B cell (primary cell): ENCODE measurements at regions not wholly inside any gene's neighbourhood (a gene's known extent, or its start where the extent isn't known, plus 50 kb on each side); places are given as distances from the start of the nearest gene placed in this dataset.

Source experiments
- ATAC-seq: fragments of 200-7000 bp; cut with Tn5 transposase; one replicate; pipeline ENCODE4 v1.10.0; 2021; ENCODE audit warnings: low read depth, mild to moderate bottlenecking, moderate number of reproducible peaks, moderate library complexity
- CTCF ChIA-PET: fragments of 350-600 bp; sonication (Branson Sonifier 250); formaldehyde crosslinking; loops from one replicate; lab custom pipeline; 2021; ENCODE audit warnings: antibody characterized with exemption, inconsistent platforms; lab: Charles Lee
- POLR2A ChIA-PET: fragments of 350-600 bp; sonication (Branson Sonifier 250); formaldehyde crosslinking; loops from one replicate; lab custom pipeline; 2021; ENCODE audit warnings: antibody characterized with exemption; lab: Charles Lee
- DNase-seq: peaks from one replicate; pipeline ENCODE4 v3.0.0; 2013
- H2AFZ ChIP-seq: 2 replicates; pipeline ENCODE4 v1.6.1; 2012; ENCODE audit warnings: mild to moderate bottlenecking, low read depth, low read length; ENCODE audit not compliant: insufficient read depth, poor library complexity, severe bottlenecking
- H3K27ac ChIP-seq, 2 donors: 1 replicate in 1 of 2; 2 replicates in 1 of 2; pipeline ENCODE4 v1.5.1; 2012 to 2013; ENCODE audit warnings: low read length in 2 of 2, mild to moderate bottlenecking in 2 of 2, moderate library complexity in 1 of 2
- H3K27me3 ChIP-seq, 4 experiments: fragments of 200-600 bp in 1 of 4; sonication (generic) in 1 of 4; replicated peaks in 1 of 4; 1 replicate in 2 of 4; 2 replicates in 2 of 4; pipeline versions ENCODE4 v1.6.1 to v1.7.0; 2013 to 2016; ENCODE audit warnings: low read length in 3 of 4, mild to moderate bottlenecking in 2 of 4, mixed read lengths in 1 of 4, moderate library complexity in 1 of 4; ENCODE audit not compliant: insufficient read depth in 4 of 4, control insufficient read depth in 3 of 4; ENCODE audit errors: control extremely low read depth in 1 of 4
- H3K36me3 ChIP-seq, 2 experiments: replicated peaks in 1 of 2; 1 replicate in 1 of 2; 2 replicates in 1 of 2; pipeline versions ENCODE4 v1.6.1 to v1.7.1; 2013; ENCODE audit warnings: low read length in 1 of 2; ENCODE audit not compliant: insufficient read depth in 2 of 2, control insufficient read depth in 1 of 2; ENCODE audit errors: control extremely low read depth in 1 of 2, extremely low read depth in 1 of 2
- H3K4me1 ChIP-seq, 2 donors: fragments of 200-600 bp in 1 of 2; sonication (generic) in 1 of 2; 1 replicate in 1 of 2; 2 replicates in 1 of 2; pipeline versions ENCODE4 v1.5.1 to v1.6.1; 2013 to 2017; ENCODE audit warnings: low read length in 2 of 2; ENCODE audit not compliant: control insufficient read depth in 2 of 2, insufficient read depth in 2 of 2
- H3K4me2 ChIP-seq: replicated peaks from 2 replicates; pipeline ENCODE3; 2012; ENCODE audit warnings: mild to moderate bottlenecking, low read depth, low read length; ENCODE audit not compliant: poor library complexity, severe bottlenecking
- H3K4me3 ChIP-seq, 5 experiments: fragments of 200-600 bp in 1 of 5; sonication (generic) in 1 of 5; 1 replicate in 3 of 5; 2 replicates in 2 of 5; pipeline versions ENCODE4 v1.5.1 to v1.7.0; 2011 to 2016; ENCODE audit warnings: low read length in 4 of 5, mild to moderate bottlenecking in 4 of 5, low read depth in 2 of 5, control low read depth in 1 of 5, moderate library complexity in 1 of 5; ENCODE audit not compliant: insufficient read depth in 1 of 5; ENCODE audit errors: control extremely low read depth in 1 of 5, extremely low read depth in 1 of 5
- H3K79me2 ChIP-seq: fragments of 200-600 bp; sonication (generic); one replicate; pipeline ENCODE4 v1.6.0; 2016; ENCODE audit warnings: low read length; ENCODE audit not compliant: control insufficient read depth, insufficient read depth
- H3K9ac ChIP-seq: fragments of 200-600 bp; sonication (generic); 2 replicates; pipeline ENCODE4 v1.6.1; 2017; ENCODE audit warnings: mild to moderate bottlenecking, low read length, moderate library complexity
- H3K9me3 ChIP-seq, 3 donors: one replicate each; pipeline versions ENCODE4 v1.6.1 to v1.7.1; 2013; ENCODE audit warnings: low read length in 2 of 3; ENCODE audit not compliant: control insufficient read depth in 2 of 3, insufficient read depth in 1 of 3; ENCODE audit errors: control extremely low read depth in 1 of 3
- H4K20me1 ChIP-seq: 2 replicates; pipeline ENCODE4 v1.6.0; 2012; ENCODE audit warnings: mild to moderate bottlenecking, low read length; ENCODE audit not compliant: insufficient read depth, control insufficient read depth, poor library complexity, severe bottlenecking
- H3K27ac Mint-ChIP-seq: one replicate; pipeline ENCODE4 v1.8.0; 2021; ENCODE audit warnings: mixed read lengths
- H3K27me3 Mint-ChIP-seq: one replicate; pipeline ENCODE4 v1.8.0; 2021; ENCODE audit warnings: mixed read lengths
- H3K4me1 Mint-ChIP-seq: one replicate; pipeline ENCODE4 v1.8.0; 2021; ENCODE audit warnings: mixed read lengths
- H3K4me3 Mint-ChIP-seq: one replicate; pipeline ENCODE4 v1.8.0; 2021; ENCODE audit warnings: mixed read lengths
- H3K9me3 Mint-ChIP-seq: one replicate; pipeline ENCODE4 v1.8.0; 2022; ENCODE audit warnings: mixed read lengths; ENCODE audit not compliant: insufficient read depth
- EZH2 ChIP-seq: IDR thresholded peaks from 2 replicates; pipeline ENCODE4 v1.6.1; 2012; ENCODE audit warnings: borderline replicate concordance, low read depth, mild to moderate bottlenecking, moderate library complexity, low read length; ENCODE audit not compliant: insufficient read depth, poor library complexity, severe bottlenecking
- WGBS: methylation state at CpG from one replicate; pipeline ENCODE4 v1.1.5; 2013; ENCODE audit warnings: missing lambda C conversion rate; ENCODE audit not compliant: insufficient coverage; 5-methylcytosine and 5-hydroxymethylcytosine counted together
- intact Hi-C: fragments of 100-400 bp; cut with micrococcal nuclease; formaldehyde crosslinking; loops from one replicate; pipeline ENCODE4 v1.10.0; 2022
- TF ChIP-seq, protein P1 (sequence below): fragments of 200-600 bp; IDR thresholded peaks from one replicate; pipeline ENCODE4 v1.8.0; 2022; ENCODE audit warnings: antibody characterized with exemption, mild to moderate bottlenecking

DNA sequence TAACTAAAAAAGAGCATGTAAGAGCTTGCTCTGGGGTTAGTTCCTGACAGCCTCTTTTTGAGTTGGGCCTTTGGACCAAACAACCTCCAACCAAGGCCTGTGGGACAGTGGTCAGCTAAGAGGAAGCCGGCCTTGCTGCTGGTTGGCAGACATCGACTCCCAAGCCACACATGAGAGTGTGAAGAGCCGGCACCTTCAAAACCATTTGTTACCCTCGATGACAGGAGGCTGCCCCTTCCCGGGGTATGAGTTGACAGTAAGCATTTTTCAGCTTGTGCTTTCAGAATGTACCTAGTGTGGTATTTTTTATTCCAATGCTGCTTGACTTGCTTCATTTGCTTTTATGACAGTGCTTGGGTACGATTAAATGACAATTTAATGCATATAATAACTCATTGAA, 168.6 kb upstream of the IGFBP7 start:
- H3K27ac Mint-ChIP-seq: no peak overlapping the region

DNA sequence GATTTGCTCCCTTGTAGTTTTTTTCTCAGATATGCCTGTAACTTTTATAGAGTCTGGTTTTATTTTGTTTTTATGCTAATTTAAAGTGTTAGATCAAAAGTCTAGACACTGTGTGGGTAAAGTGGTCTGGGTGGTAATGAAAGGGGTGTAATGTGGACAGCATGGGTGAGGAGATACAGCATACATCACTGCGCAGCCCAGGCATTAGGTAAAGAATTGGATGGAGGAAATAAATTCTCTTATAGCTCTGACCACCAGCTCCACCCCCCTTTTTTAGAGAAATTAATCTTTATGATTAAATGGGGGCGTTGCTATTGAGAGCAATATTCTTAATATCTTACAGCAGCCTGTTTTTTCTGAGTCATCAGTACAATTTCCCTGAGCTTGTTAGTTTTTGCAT, 163.9 kb upstream of the IGFBP7 start:
- ChIA-PET CTCF (no interaction called here), POLR2A (no interaction called here)
- Histone ChIP-seq H3K4me2 (no peak overlapping the region), H2AFZ (no peak overlapping the region), H3K27me3 (no peaks in the 10 kb centered on the region), H3K79me2 (no peaks in the 10 kb centered on the region), H3K9me3 (peaks cover 0 to 4% (median 0%) of the 10 kb centered on the region in 3 donors), H3K4me1 (no peaks in the 10 kb centered on the region), H3K36me3 (no peaks in the 10 kb centered on the region), H3K4me3 (no peak overlapping the region), H4K20me1 (no peaks in the 10 kb centered on the region), H3K27ac (no peak overlapping the region), H3K9ac (no peak overlapping the region)
- DNase-seq: no peak
- Mint-ChIP-seq H3K9me3 (no peaks in the 10 kb centered on the region), H3K27ac (no peak overlapping the region), H3K4me3 (no peak overlapping the region), H3K27me3 (no peaks in the 10 kb centered on the region), H3K4me1 (no peaks in the 10 kb centered on the region)
- whole genome bisulfite sequencing: no CpG with 5 or more reads among the region's 2 CpGs
- TF ChIP-seq, protein P1, sequence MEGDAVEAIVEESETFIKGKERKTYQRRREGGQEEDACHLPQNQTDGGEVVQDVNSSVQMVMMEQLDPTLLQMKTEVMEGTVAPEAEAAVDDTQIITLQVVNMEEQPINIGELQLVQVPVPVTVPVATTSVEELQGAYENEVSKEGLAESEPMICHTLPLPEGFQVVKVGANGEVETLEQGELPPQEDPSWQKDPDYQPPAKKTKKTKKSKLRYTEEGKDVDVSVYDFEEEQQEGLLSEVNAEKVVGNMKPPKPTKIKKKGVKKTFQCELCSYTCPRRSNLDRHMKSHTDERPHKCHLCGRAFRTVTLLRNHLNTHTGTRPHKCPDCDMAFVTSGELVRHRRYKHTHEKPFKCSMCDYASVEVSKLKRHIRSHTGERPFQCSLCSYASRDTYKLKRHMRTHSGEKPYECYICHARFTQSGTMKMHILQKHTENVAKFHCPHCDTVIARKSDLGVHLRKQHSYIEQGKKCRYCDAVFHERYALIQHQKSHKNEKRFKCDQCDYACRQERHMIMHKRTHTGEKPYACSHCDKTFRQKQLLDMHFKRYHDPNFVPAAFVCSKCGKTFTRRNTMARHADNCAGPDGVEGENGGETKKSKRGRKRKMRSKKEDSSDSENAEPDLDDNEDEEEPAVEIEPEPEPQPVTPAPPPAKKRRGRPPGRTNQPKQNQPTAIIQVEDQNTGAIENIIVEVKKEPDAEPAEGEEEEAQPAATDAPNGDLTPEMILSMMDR: no peak
- no peak for TF ChIP-seq EZH2
- ATAC-seq: no peak
- intact Hi-C loops: no loop called here

More for the DNA sequence above, 168.6 kb upstream of the IGFBP7 start:
- DNase-seq: no peak
- Histone ChIP-seq H4K20me1 (no peaks in the 10 kb centered on the region), H3K4me3 (no peak overlapping the region), H3K4me1 (no peaks in the 10 kb centered on the region), H2AFZ (no peak overlapping the region), H3K27me3 (no peaks in the 10 kb centered on the region), H3K9ac (no peak overlapping the region), H3K36me3 (no peaks in the 10 kb centered on the region), H3K4me2 (no peak overlapping the region), H3K27ac (no peak overlapping the region), H3K79me2 (no peaks in the 10 kb centered on the region), H3K9me3 (no peaks in the 10 kb centered on the region)
- CTCF ChIA-PET: no interaction called here
- no peak for ATAC-seq
- Mint-ChIP-seq H3K4me1 (no peaks in the 10 kb centered on the region), H3K27me3 (peaks cover 3% of the 10 kb centered on the region), H3K9me3 (no peaks in the 10 kb centered on the region), H3K4me3 (no peak overlapping the region)
- intact Hi-C loops: no loop called here
- TF ChIP-seq EZH2: no peak
- TF ChIP-seq, protein P1: no peak
- POLR2A ChIA-PET: no interaction called here
- WGBS: 100% methylated on average over 1 of the region's 6 CpGs
